IMR-90 (cell line): ENCODE measurements at regions not wholly inside any gene's neighbourhood (a gene's known extent, or its start where the extent isn't known, plus 50 kb on each side); places are given as distances from the start of the nearest gene placed in this dataset.

Experiments used
- ATAC-seq: fragments of 200-7000 bp; cut with Tn5 transposase; 2 replicates; pipeline ENCODE4 v1.9.1; 2020; ENCODE audit warnings: low read depth, mild to moderate bottlenecking, moderate library complexity
- BruUV-seq: library from RNA; stranded (reverse); fragments of 400-500 nt; replicated peaks from 2 replicates; lab custom pipeline; 2021; lab: Mats Ljungman, UMichigan
- CTCF ChIA-PET: fragments of 300-600 bp; formaldehyde crosslinking; extraction: SDS; loops from one replicate; lab custom pipeline; 2021; ENCODE audit warnings: antibody characterized with exemption; lab: Yijun Ruan, JAX
- POLR2A ChIA-PET: fragments of 300-600 bp; sonication (Branson Sonifier 250); formaldehyde crosslinking; loops from one replicate; lab custom pipeline; 2022; ENCODE audit warnings: antibody characterized with exemption; ENCODE audit not compliant: unreplicated experiment; lab: Charles Lee
- DNase-seq: peaks from one replicate; pipeline ENCODE4 v3.0.0; 2013
- H2AFZ ChIP-seq: replicated peaks from 2 replicates; pipeline ENCODE3; 2013; ENCODE audit warnings: low read length, mild to moderate bottlenecking; ENCODE audit not compliant: poor library complexity
- H2AK5ac ChIP-seq: 2 replicates; pipeline ENCODE4 v1.6.1; 2013; ENCODE audit warnings: low read depth, low read length, inconsistent platforms
- H2AK9ac ChIP-seq: replicated peaks from 2 replicates; pipeline ENCODE3; 2013; ENCODE audit warnings: mild to moderate bottlenecking, low read depth, low read length, moderate library complexity; ENCODE audit not compliant: poor library complexity
- H2BK120ac ChIP-seq: 2 replicates; pipeline ENCODE4 v1.6.1; 2013; ENCODE audit warnings: low read depth, low read length, inconsistent platforms
- H2BK15ac ChIP-seq: 3 replicates; pipeline ENCODE4 v1.6.1; 2013; ENCODE audit warnings: low read depth, low read length, inconsistent platforms
- H2BK20ac ChIP-seq: 2 replicates; pipeline ENCODE4 v1.6.1; 2013; ENCODE audit warnings: low read depth, mild to moderate bottlenecking, inconsistent platforms, low read length, moderate library complexity
- H2BK5ac ChIP-seq: 2 replicates; pipeline ENCODE4 v1.6.1; 2013; ENCODE audit warnings: mild to moderate bottlenecking, low read depth, low read length, inconsistent platforms; ENCODE audit not compliant: poor library complexity, severe bottlenecking
- H3K14ac ChIP-seq: replicated peaks from 2 replicates; pipeline ENCODE4 v1.6.1; 2013; ENCODE audit warnings: low read depth, low read length, inconsistent platforms
- H3K18ac ChIP-seq: 2 replicates; pipeline ENCODE4 v1.6.1; 2013; ENCODE audit warnings: low read depth, low read length, control low read depth
- H3K23ac ChIP-seq: 2 replicates; pipeline ENCODE4 v1.6.1; 2013; ENCODE audit warnings: low read depth, low read length, inconsistent platforms
- H3K27ac ChIP-seq: 2 replicates; pipeline ENCODE4 v1.5.1; 2013; ENCODE audit warnings: mild to moderate bottlenecking, control low read depth, low read length; ENCODE audit not compliant: insufficient read depth
- H3K27me3 ChIP-seq: 2 replicates; pipeline ENCODE4 v1.6.1; 2013; ENCODE audit warnings: low read length; ENCODE audit not compliant: control insufficient read depth, insufficient read depth
- H3K36me3 ChIP-seq: 2 replicates; pipeline ENCODE4 v1.6.1; 2013; ENCODE audit warnings: low read length, mixed read lengths; ENCODE audit not compliant: control insufficient read depth, insufficient read depth
- H3K4ac ChIP-seq: 2 replicates; pipeline ENCODE4 v1.6.1; 2013; ENCODE audit warnings: low read depth, low read length, inconsistent platforms
- H3K4me1 ChIP-seq: 2 replicates; pipeline ENCODE4 v1.6.1; 2013; ENCODE audit warnings: low read length, mixed read lengths; ENCODE audit not compliant: control insufficient read depth, insufficient read depth
- H3K4me2 ChIP-seq: 2 replicates; pipeline ENCODE4 v1.6.1; 2013; ENCODE audit warnings: low read depth, mild to moderate bottlenecking, control low read depth, low read length, moderate library complexity
- H3K4me3 ChIP-seq: 2 replicates; pipeline ENCODE4 v1.5.1; 2013; ENCODE audit warnings: low read depth, mild to moderate bottlenecking, control low read depth, low read length, moderate library complexity; ENCODE audit not compliant: insufficient read depth
- H3K56ac ChIP-seq: 2 replicates; pipeline ENCODE4 v1.6.1; 2013; ENCODE audit warnings: low read length, inconsistent platforms; ENCODE audit not compliant: insufficient read depth; ENCODE audit errors: extremely low read depth
- H3K79me1 ChIP-seq, 2 experiments: 2 replicates each; pipeline ENCODE4 v1.6.1; 2013; ENCODE audit warnings: low read length in 2 of 2, inconsistent platforms in 1 of 2, low read depth in 1 of 2
- H3K9ac ChIP-seq: 2 replicates; pipeline ENCODE4 v1.6.1; 2013; ENCODE audit warnings: low read depth, low read length, control low read depth
- H3K9me1 ChIP-seq: 2 replicates; pipeline ENCODE4 v1.6.1; 2013; ENCODE audit warnings: low read length, inconsistent platforms; ENCODE audit not compliant: insufficient read depth
- H3K9me3 ChIP-seq: 2 replicates; pipeline ENCODE4 v1.6.1; 2013; ENCODE audit warnings: low read length; ENCODE audit not compliant: control insufficient read depth, insufficient read depth
- H4K20me1 ChIP-seq: 2 replicates; pipeline ENCODE4 v1.6.1; 2013; ENCODE audit warnings: low read length, inconsistent platforms; ENCODE audit not compliant: insufficient read depth
- H4K5ac ChIP-seq: 2 replicates; pipeline ENCODE4 v1.6.1; 2013; ENCODE audit warnings: mild to moderate bottlenecking, low read depth, low read length, control low read depth
- H4K8ac ChIP-seq, 2 experiments: 2 replicates each; pipeline ENCODE4 v1.6.1; 2013; ENCODE audit warnings: low read depth in 2 of 2, low read length in 2 of 2, control low read depth in 1 of 2, inconsistent platforms in 1 of 2
- H4K91ac ChIP-seq: 2 replicates; pipeline ENCODE4 v1.6.1; 2013; ENCODE audit warnings: low read depth, low read length, inconsistent platforms; ENCODE audit not compliant: insufficient read depth
- CEBPB ChIP-seq: IDR thresholded peaks from 2 replicates; pipeline ENCODE4 v1.6.1; 2012; ENCODE audit warnings: low read depth, low read length, improper control_type of control experiment
- FOS ChIP-seq: fragments of 150-350 bp; IDR thresholded peaks from 2 replicates; pipeline ENCODE4 v1.6.1; 2016; ENCODE audit warnings: low read depth, low read length
- MXI1 ChIP-seq: IDR thresholded peaks from 2 replicates; pipeline ENCODE4 v1.6.1; 2012; ENCODE audit warnings: low read depth, mild to moderate bottlenecking, low read length, moderate library complexity, borderline replicate concordance
- POLR2A ChIP-seq: IDR thresholded peaks from 2 replicates; pipeline ENCODE4 v1.6.1; 2012; ENCODE audit warnings: mild to moderate bottlenecking, low read depth, low read length
- RAD21 ChIP-seq: IDR thresholded peaks from 2 replicates; pipeline ENCODE4 v1.6.1; 2012; ENCODE audit warnings: low read length, improper control_type of control experiment
- RCOR1 ChIP-seq: IDR thresholded peaks from 2 replicates; pipeline ENCODE4 v1.6.1; 2012; ENCODE audit warnings: mild to moderate bottlenecking, low read length, improper control_type of control experiment; ENCODE audit not compliant: insufficient replicate concordance
- RFX5 ChIP-seq: IDR thresholded peaks from 2 replicates; pipeline ENCODE4 v1.8.0; 2012; ENCODE audit warnings: low read depth, mild to moderate bottlenecking, low read length, moderate library complexity
- USF2 ChIP-seq: fragments of 150-350 bp; IDR thresholded peaks from 2 replicates; pipeline ENCODE4 v1.6.1; 2017; ENCODE audit warnings: mild to moderate bottlenecking, antibody characterized with exemption, low read length, low read depth
- WGBS, 2 experiments: methylation state at CpG; one replicate each; pipeline versions ENCODE4 v1.1.5 to v1.1.7; 2013; ENCODE audit warnings: missing lambda C conversion rate in 2 of 2; ENCODE audit not compliant: insufficient read length in 1 of 2; ENCODE audit errors: extremely low coverage in 2 of 2; 5-methylcytosine and 5-hydroxymethylcytosine counted together
- dilution Hi-C: fragments of 300-500 bp; cut with HindIII; formaldehyde crosslinking; loops from one replicate; pipeline ENCODE4 v1.14.3; 2018; ENCODE audit warnings: low sequenced_read_pairs; ENCODE audit not compliant: unreplicated experiment
- in situ Hi-C: fragments of 300-500 bp; cut with MboI; formaldehyde crosslinking; loops from 3 replicates; pipeline ENCODE4 v1.14.3; 2019; ENCODE audit warnings: low sequenced_read_pairs, inconsistent platforms, mixed read lengths
- intact Hi-C: fragments of 100-400 bp; cut with micrococcal nuclease; formaldehyde crosslinking; loops from 2 replicates; pipeline ENCODE4 v1.10.0; 2022

GRCh38 chr4:113828702-113829101 is 67.2 kb upstream of the CAMK2D start:
- Histone ChIP-seq H3K4me3 (no peak overlapping the region), H2BK120ac (no peak overlapping the region), H4K20me1 (no peaks in the 10 kb centered on the region), H3K36me3 (no peaks in the 10 kb centered on the region), H2BK20ac (no peak overlapping the region), H4K91ac (no peak overlapping the region), H3K14ac (no peak overlapping the region), H3K4me1 (peaks cover 9% of the 10 kb centered on the region), H3K56ac (no peak overlapping the region), H3K18ac (no peak overlapping the region), H2BK15ac (no peak overlapping the region), H3K9me3 (no peaks in the 10 kb centered on the region), H3K79me1 (no peaks in the 10 kb centered on the region), H2AFZ (no peak overlapping the region), H2AK5ac (no peak overlapping the region), H3K4me2 (no peak overlapping the region), H2BK5ac (no peak overlapping the region), H4K8ac (no peak overlapping the region), H4K5ac (no peak overlapping the region), H3K27me3 (no peaks in the 10 kb centered on the region), H3K4ac (no peak overlapping the region), H3K27ac (no peak overlapping the region), H2AK9ac (no peak overlapping the region), H3K9ac (no peak overlapping the region), H3K23ac (no peak overlapping the region), H3K9me1 (0 out of 2 replicates have a peak, but pooled peaks cover 2% of the 10 kb centered on the region)
- no CpG with 5 or more reads among the region's 2 CpGs for WGBS, 2 experiments
- in situ Hi-C loops (no loop called here), dilution Hi-C loops (no loop called here), intact Hi-C loops (no loop called here)
- BruUV-seq, result no TSS peak
- CTCF ChIA-PET, result no interaction called here
- TF ChIP-seq USF2, result no peak
- no peak for TF ChIP-seq RAD21
- no peak for TF ChIP-seq RCOR1
- no peak for TF ChIP-seq FOS
- no peak for TF ChIP-seq MXI1
- TF ChIP-seq POLR2A, result no peak
- TF ChIP-seq CEBPB, result no peak
- TF ChIP-seq RFX5, result no peak
- POLR2A ChIA-PET, result no interaction called here
- DNase-seq (peak; percentile 49), ATAC-seq (no peak)
